HepG2 (cell line): ENCODE measurements at regions not wholly inside any gene's neighbourhood (a gene's known extent, or its start where the extent isn't known, plus 50 kb on each side); places are given as distances from the start of the nearest gene placed in this dataset.

ENCODE experiments used
- ATAC-seq: fragments of 200-7000 bp; cut with Tn5 transposase; 3 replicates; pipeline ENCODE4 v1.9.1; 2020; ENCODE audit warnings: mild to moderate bottlenecking, moderate library complexity
- BruUV-seq: library from RNA; stranded (reverse); fragments of 400-500 nt; replicated peaks from 2 replicates; lab custom pipeline; 2021; lab: Mats Ljungman, UMichigan
- CTCF ChIA-PET: fragments of 300-600 bp; formaldehyde crosslinking; extraction: SDS; loops from one replicate; lab custom pipeline; 2021; ENCODE audit warnings: low total read pairs, inconsistent platforms, low intra/inter-chr PET ratio; lab: Yijun Ruan, JAX
- POLR2A ChIA-PET: fragments of 350-600 bp; sonication (Branson Sonifier 250); formaldehyde crosslinking; loops from one replicate; lab custom pipeline; 2020; ENCODE audit warnings: antibody characterized with exemption, inconsistent platforms; lab: Yijun Ruan, JAX
- DNase-seq: peaks from one replicate; pipeline ENCODE4 v3.0.0-alpha.2; 2015; ENCODE audit warnings: low spot score
- FAIRE-seq: peaks from 3 replicates; lab custom pipeline; 2011; peaks lifted over from hg19 to GRCh38; lab: Jason Lieb, UNC
- H2AFZ ChIP-seq: one replicate; pipeline ENCODE4 v1.6.1; 2011; ENCODE audit warnings: low read length, inconsistent platforms
- H3K27ac ChIP-seq: fragments of 300-600 bp; 3 replicates; pipeline ENCODE4 v1.8.0; 2011; ENCODE audit warnings: mixed run types, mild to moderate bottlenecking, mixed read lengths, low read length, inconsistent platforms; ENCODE audit not compliant: insufficient read depth; ENCODE audit errors: extremely low read length
- H3K27me3 ChIP-seq, 2 experiments: fragments of 200-600 bp in 1 of 2; 2 replicates in 1 of 2; 3 replicates in 1 of 2; pipeline versions ENCODE4 v1.6.0 to v1.8.0; 2011; ENCODE audit warnings: low read length in 2 of 2, mild to moderate bottlenecking in 2 of 2, moderate library complexity in 2 of 2, inconsistent platforms in 1 of 2; ENCODE audit not compliant: insufficient read depth in 2 of 2, control insufficient read depth in 1 of 2
- H3K36me3 ChIP-seq, 2 experiments: fragments of 200-600 bp in 1 of 2; replicated peaks in 1 of 2; 2 replicates in 1 of 2; 3 replicates in 1 of 2; pipeline versions ENCODE4 v1.5.1 to v1.8.0; 2011; ENCODE audit warnings: low read length in 2 of 2, inconsistent platforms in 1 of 2; ENCODE audit not compliant: insufficient read depth in 2 of 2, control insufficient read depth in 1 of 2
- H3K4me1 ChIP-seq: 2 replicates; pipeline ENCODE4 v1.5.1; 2012; ENCODE audit warnings: low read length, inconsistent platforms; ENCODE audit not compliant: insufficient read depth
- H3K4me2 ChIP-seq: 2 replicates; pipeline ENCODE4 v1.6.0; 2011; ENCODE audit warnings: low read depth, low read length, inconsistent platforms
- H3K4me3 ChIP-seq, 3 experiments: fragments of 200-600 bp in 1 of 3; sonication (generic), shearing (Covaris generic) in 1 of 3; replicated peaks in 1 of 3; 2 replicates each; pipeline ENCODE4 v1.5.1; 2011 to 2016; ENCODE audit warnings: low read length in 3 of 3, inconsistent platforms in 2 of 3, low read depth in 2 of 3, mild to moderate bottlenecking in 2 of 3, control low read depth in 1 of 3, mixed read lengths in 1 of 3; ENCODE audit not compliant: insufficient read depth in 1 of 3
- H3K79me2 ChIP-seq: one replicate; pipeline ENCODE4 v1.6.1; 2011; ENCODE audit warnings: low read length, inconsistent platforms; ENCODE audit not compliant: insufficient read depth
- H3K9ac ChIP-seq: 2 replicates; pipeline ENCODE4 v1.6.0; 2011; ENCODE audit warnings: mild to moderate bottlenecking, low read depth, low read length, inconsistent platforms; ENCODE audit not compliant: insufficient read depth
- H3K9me3 ChIP-seq: 2 replicates; pipeline ENCODE4 v1.5.1; 2012; ENCODE audit warnings: mild to moderate bottlenecking, low read length
- H4K20me1 ChIP-seq: 2 replicates; pipeline ENCODE4 v1.6.0; 2011; ENCODE audit warnings: inconsistent platforms, mild to moderate bottlenecking, low read length, moderate library complexity; ENCODE audit not compliant: insufficient read depth
- BHLHE40 ChIP-seq: IDR thresholded peaks from 2 replicates; pipeline ENCODE4 v1.6.1; 2011; ENCODE audit warnings: low read length, improper control_type of control experiment
- DPF2 ChIP-seq: sonication (generic); formaldehyde crosslinking; IDR thresholded peaks from 2 replicates; pipeline ENCODE4 v1.4.0; 2020; ENCODE audit warnings: mild to moderate bottlenecking, low read depth, missing genetic modification reagents, borderline replicate concordance
- FOXC1 ChIP-seq: sonication (generic); formaldehyde crosslinking; IDR thresholded peaks from 2 replicates; pipeline ENCODE4 v1.8.0; 2022; ENCODE audit warnings: mild to moderate bottlenecking, missing genetic modification reagents, borderline replicate concordance
- MAF1 ChIP-seq: sonication (generic); formaldehyde crosslinking; IDR thresholded peaks from 2 replicates; pipeline ENCODE4 v1.5.0; 2020; ENCODE audit warnings: missing genetic modification reagents, borderline replicate concordance
- POLR2A ChIP-seq, 2 experiments: IDR thresholded peaks; 2 replicates each; pipeline ENCODE4 v1.6.1; 2011; ENCODE audit warnings: low read depth in 2 of 2, low read length in 2 of 2, mild to moderate bottlenecking in 1 of 2, moderate library complexity in 1 of 2; ENCODE audit not compliant: insufficient read depth in 1 of 2
- SETDB1 ChIP-seq: sonication (generic); formaldehyde crosslinking; IDR thresholded peaks from 2 replicates; pipeline ENCODE4 v1.5.1; 2020; ENCODE audit warnings: missing genetic modification reagents, mild to moderate bottlenecking, borderline replicate concordance
- SP2 ChIP-seq: sonication (generic); formaldehyde crosslinking; IDR thresholded peaks from 2 replicates; pipeline ENCODE4 v1.5.1; 2020; ENCODE audit warnings: mild to moderate bottlenecking, missing genetic modification reagents
- TSC22D2 ChIP-seq: sonication (generic); formaldehyde crosslinking; IDR thresholded peaks from 2 replicates; pipeline ENCODE4 v1.5.1; 2020; ENCODE audit warnings: missing genetic modification reagents, mild to moderate bottlenecking, borderline replicate concordance
- ZSCAN30 ChIP-seq: sonication (generic); formaldehyde crosslinking; IDR thresholded peaks from 2 replicates; pipeline ENCODE4 v1.5.0; 2020; ENCODE audit warnings: mild to moderate bottlenecking, missing genetic modification reagents
- WGBS: methylation state at CpG from one replicate; pipeline ENCODE4 v1.1.6; 2017; ENCODE audit warnings: low lambda C conversion rate; 5-methylcytosine and 5-hydroxymethylcytosine counted together
- in situ Hi-C: cut with HindIII; loops from 2 replicates; pipeline ENCODE4 v1.10.0; 2017; ENCODE audit warnings: low pct_unique_long_range_greater_than_20kb; ENCODE audit not compliant: extremely low pct_ligation_motif_present
- intact Hi-C: fragments of 100-400 bp; cut with micrococcal nuclease; formaldehyde crosslinking; loops from one replicate; pipeline ENCODE4 v1.10.0; 2022; ENCODE audit not compliant: unreplicated experiment

GRCh38 chr5:63603996-63604395 is 358.2 kb downstream of the HTR1A start:
- Histone ChIP-seq H3K9me3 (peaks cover 43% of the 10 kb centered on the region), H3K27me3 (no peaks in the 10 kb centered on the region), H3K4me1 (no peaks in the 10 kb centered on the region), H4K20me1 (no peaks in the 10 kb centered on the region), H3K4me3 (no peak overlapping the region), H3K27ac (no peak overlapping the region), H3K9ac (no peak overlapping the region), H3K4me2 (no peak overlapping the region)
- CTCF ChIA-PET = no interaction called here
- FAIRE-seq (no peak), ATAC-seq (no peak)
- POLR2A ChIA-PET = no interaction called here
- no peak for TF ChIP-seq TSC22D2 (CRISPR knock-in tag)
- TF ChIP-seq, all 625 proteins: peak for 0
- in situ Hi-C loops (no loop called here), intact Hi-C loops (no loop called here)
- DNase-seq = no peak
- no peak overlapping the region for H2AFZ ChIP-seq
- H3K79me2 ChIP-seq = no peaks in the 10 kb centered on the region
- WGBS = 0% methylated on average over 3 of the region's 3 CpGs
- no TSS peak for BruUV-seq
- H3K36me3 ChIP-seq = no peaks in the 10 kb centered on the region

GRCh38 chr5:63602971-63603370 is 359.3 kb downstream of the HTR1A start:
- Histone ChIP-seq H3K79me2 (no peaks in the 10 kb centered on the region), H3K9ac (no peak overlapping the region), H3K27ac (no peak overlapping the region), H3K4me3 (no peak overlapping the region), H2AFZ (no peak overlapping the region), H3K4me1 (no peaks in the 10 kb centered on the region), H3K9me3 (peaks cover 44% of the 10 kb centered on the region), H3K4me2 (no peak overlapping the region), H3K27me3 (no peaks in the 10 kb centered on the region), H3K36me3 (no peaks in the 10 kb centered on the region), H4K20me1 (no peaks in the 10 kb centered on the region)
- no peak for ATAC-seq
- POLR2A ChIA-PET = no interaction called here
- no peak for DNase-seq
- TF ChIP-seq SP2 (CRISPR knock-in tag) (no peak), POLR2A (IDR thresholded peaks at IDR 0.05; ENCODE audit: insufficient read depth in 1 of 2, low read depth in 2 of 2, low read length in 2 of 2) (no peak), FOXC1 (no peak), ZSCAN30 (CRISPR knock-in tag) (no peak), MAF1 (CRISPR knock-in tag) (no peak), BHLHE40 (no peak), DPF2 (no peak), SETDB1 (CRISPR knock-in tag) (no peak)
- no TSS peak for BruUV-seq
- intact Hi-C loops (no loop called here), in situ Hi-C loops (no loop called here)
- no peak for FAIRE-seq
- CTCF ChIA-PET = no interaction called here
